D721Med (cell line): ENCODE measurements at regions not wholly inside any gene's neighbourhood (a gene's known extent, or its start where the extent isn't known, plus 50 kb on each side); places are given as distances from the start of the nearest gene placed in this dataset.

Source experiments
- DNase-seq: peaks from one replicate; pipeline ENCODE4 v3.0.0; 2011; ENCODE audit warnings: low spot score; ENCODE audit not compliant: insufficient read length
- FAIRE-seq: peaks from 2 replicates; lab custom pipeline; 2011; peaks lifted over from hg19 to GRCh38; lab: Jason Lieb, UNC
- CTCF ChIP-seq: IDR thresholded peaks from 2 replicates; pipeline ENCODE4 v1.5.1; 2012; ENCODE audit warnings: mild to moderate bottlenecking, control low read depth; ENCODE audit not compliant: insufficient read depth; ENCODE audit errors: missing control alignments

DNA sequence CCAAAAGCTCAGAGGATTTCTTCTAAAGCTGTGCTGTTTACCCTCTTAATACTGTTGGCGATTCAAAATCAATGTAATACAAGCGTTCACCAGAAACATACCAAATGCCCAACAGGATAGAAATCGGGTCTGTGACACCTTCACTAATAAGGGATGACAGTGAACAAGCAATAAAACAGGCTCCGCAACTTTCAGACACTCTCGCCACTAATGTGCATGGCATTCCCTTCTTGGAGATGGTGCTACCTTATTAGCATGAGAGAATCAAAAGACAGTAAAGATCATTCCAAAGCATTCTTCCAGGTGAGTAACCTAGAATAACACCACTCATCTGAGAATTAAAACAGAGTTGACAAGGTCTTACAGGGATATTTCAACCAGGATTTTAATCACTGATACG lies 367.1 kb downstream of the TTLL7 start:
- FAIRE-seq: no peak
- no peak for TF ChIP-seq CTCF
- DNase-seq: no peak

DNA sequence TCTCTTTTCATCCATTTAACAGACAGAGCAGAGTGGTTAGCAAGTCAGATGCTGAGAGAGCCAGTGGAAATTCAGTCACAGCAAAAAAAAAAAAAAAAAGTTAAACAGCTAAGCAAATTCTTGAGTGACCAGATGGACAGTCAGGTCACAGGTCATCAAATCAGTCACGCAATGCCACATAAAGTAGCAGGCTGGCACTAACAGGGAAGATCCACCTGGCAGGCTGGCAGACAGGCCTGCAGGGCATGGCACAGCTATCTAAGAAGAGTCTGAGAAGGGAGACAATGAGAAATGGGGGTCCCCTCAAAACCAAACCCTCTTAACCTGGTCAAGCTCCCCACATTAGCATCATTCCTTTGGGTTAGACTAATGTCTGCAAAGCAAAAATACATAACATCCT lies 371.9 kb downstream of the TTLL7 start:
- FAIRE-seq: no peak
- DNase-seq: no peak
- TF ChIP-seq CTCF: no peak

GRCh38 chr1:83626603-83627002 lies 372.3 kb downstream of the TTLL7 start:
- FAIRE-seq (no peak), DNase-seq (no peak)
- TF ChIP-seq CTCF: no peak

DNA sequence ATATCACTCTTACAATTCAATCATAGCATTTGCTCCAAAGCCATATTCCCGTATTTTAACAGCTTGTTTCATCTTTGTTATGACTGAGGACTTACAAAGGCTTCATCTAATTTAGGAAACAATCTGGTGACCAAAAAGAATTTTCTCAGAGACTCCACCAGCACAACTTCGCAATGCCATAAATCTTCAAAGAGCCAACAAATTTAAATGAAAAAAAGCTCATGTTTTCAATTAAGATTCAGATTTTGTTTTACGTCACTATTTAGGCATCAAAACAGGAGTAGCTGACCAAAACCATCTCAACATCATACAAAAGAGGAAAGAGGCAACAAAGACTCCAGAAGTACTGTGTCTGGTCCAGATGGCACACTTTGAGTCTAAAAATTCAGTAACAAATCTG lies 373.3 kb downstream of the TTLL7 start:
- FAIRE-seq (no peak), DNase-seq (no peak)
- no peak for TF ChIP-seq CTCF

DNA sequence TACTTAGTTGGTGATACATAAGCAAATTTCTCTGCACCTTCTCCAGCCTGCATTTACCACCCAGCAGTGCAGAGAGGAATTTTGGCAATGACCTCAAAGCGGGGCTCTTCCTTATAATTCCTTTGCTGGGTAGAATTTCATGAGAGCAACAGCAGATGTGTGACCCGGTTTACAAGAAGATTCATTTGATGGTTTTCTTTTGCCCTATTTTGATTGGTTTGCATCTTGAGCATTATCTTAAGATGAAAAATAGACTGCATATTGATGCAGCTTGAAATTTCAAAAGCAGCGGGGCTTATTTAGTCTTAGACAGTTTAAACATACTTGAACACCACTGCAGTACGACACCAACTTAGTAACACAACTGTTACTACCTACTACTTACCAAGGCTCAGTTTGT lies 378.9 kb downstream of the TTLL7 start:
- no peak for DNase-seq
- no peak for TF ChIP-seq CTCF
- FAIRE-seq: no peak

- no peak for FAIRE-seq
Measured at GRCh38 chr1:83619170-83619896, 379.6 kb downstream of the TTLL7 start.

More at GRCh38 chr1:83619170-83619896, 379.6 kb downstream of the TTLL7 start:
- DNase-seq: no peak
- no peak for TF ChIP-seq CTCF
